Neuronal stem cell (in vitro differentiated cells): ENCODE measurements at regions not wholly inside any gene's neighbourhood (a gene's known extent, or its start where the extent isn't known, plus 50 kb on each side); places are given as distances from the start of the nearest gene placed in this dataset.
"Not testable (repeated sequence)": the region's sequence is repeated elsewhere in the genome, so short reads cannot be mapped to it uniquely, and the experiment has no call there.

ENCODE experiments used
- DNase-seq: peaks from one replicate; pipeline ENCODE4 v3.0.0-alpha.2; 2013; ENCODE audit warnings: low spot score
- H2AFZ ChIP-seq: one replicate; pipeline ENCODE4 v1.6.1; 2013; ENCODE audit warnings: mild to moderate bottlenecking, low read length, inconsistent platforms
- H2AK5ac ChIP-seq: 2 replicates; pipeline ENCODE4 v1.6.1; 2013; ENCODE audit warnings: low read depth, mild to moderate bottlenecking, inconsistent platforms, low read length, moderate library complexity, mixed read lengths
- H2BK120ac ChIP-seq: 2 replicates; pipeline ENCODE4 v1.6.1; 2013; ENCODE audit warnings: low read depth, mild to moderate bottlenecking, inconsistent platforms, low read length, moderate library complexity, mixed read lengths
- H2BK12ac ChIP-seq: one replicate; pipeline ENCODE4 v1.6.1; 2013; ENCODE audit warnings: low read length, inconsistent platforms
- H2BK15ac ChIP-seq: 2 replicates; pipeline ENCODE4 v1.6.1; 2013; ENCODE audit warnings: mild to moderate bottlenecking, low read length, inconsistent platforms, mixed read lengths
- H2BK5ac ChIP-seq: one replicate; pipeline ENCODE4 v1.6.1; 2013; ENCODE audit warnings: inconsistent platforms, mild to moderate bottlenecking, low read length, moderate library complexity
- H3K14ac ChIP-seq: one replicate; pipeline ENCODE4 v1.6.1; 2013; ENCODE audit warnings: low read length, inconsistent platforms
- H3K18ac ChIP-seq: 2 replicates; pipeline ENCODE4 v1.6.1; 2013; ENCODE audit warnings: low read length, inconsistent platforms
- H3K23ac ChIP-seq: 2 replicates; pipeline ENCODE4 v1.6.1; 2013; ENCODE audit warnings: low read depth, mild to moderate bottlenecking, mixed read lengths, low read length, inconsistent platforms; ENCODE audit not compliant: poor library complexity
- H3K27ac ChIP-seq: replicated peaks from 3 replicates; pipeline ENCODE4 v1.5.1; 2013; ENCODE audit warnings: low read length, inconsistent platforms
- H3K27me3 ChIP-seq, 3 experiments: 2 replicates each; pipeline ENCODE4 v1.6.1; 2013; ENCODE audit warnings: low read length in 3 of 3, mild to moderate bottlenecking in 2 of 3, inconsistent platforms in 1 of 3, low read depth in 1 of 3, mixed read lengths in 1 of 3, moderate library complexity in 1 of 3; ENCODE audit not compliant: control insufficient read depth in 3 of 3, insufficient read depth in 3 of 3
- H3K36me3 ChIP-seq, 2 donors: replicated peaks in 1 of 2; 2 replicates each; pipeline ENCODE4 v1.6.1; 2013; ENCODE audit warnings: low read length in 2 of 2; ENCODE audit not compliant: control insufficient read depth in 2 of 2, insufficient read depth in 2 of 2
- H3K4ac ChIP-seq: 2 replicates; pipeline ENCODE4 v1.6.1; 2013; ENCODE audit warnings: inconsistent platforms, mild to moderate bottlenecking, low read length, moderate library complexity
- H3K4me1 ChIP-seq, 2 donors: 1 replicate in 1 of 2; 2 replicates in 1 of 2; pipeline ENCODE4 v1.6.1; 2013; ENCODE audit warnings: low read length in 2 of 2, low read depth in 1 of 2; ENCODE audit not compliant: control insufficient read depth in 2 of 2, insufficient read depth in 1 of 2
- H3K4me2 ChIP-seq: one replicate; pipeline ENCODE4 v1.6.1; 2013; ENCODE audit warnings: mild to moderate bottlenecking, low read length, inconsistent platforms; ENCODE audit not compliant: insufficient read depth, poor library complexity, severe bottlenecking
- H3K4me3 ChIP-seq, 2 donors: 2 replicates each; pipeline ENCODE4 v1.5.1; 2013; ENCODE audit warnings: low read length in 2 of 2, mild to moderate bottlenecking in 2 of 2, inconsistent platforms in 1 of 2, moderate library complexity in 1 of 2
- H3K79me1 ChIP-seq: one replicate; pipeline ENCODE4 v1.6.1; 2013; ENCODE audit warnings: low read depth, mild to moderate bottlenecking, inconsistent platforms, low read length, moderate library complexity
- H3K9ac ChIP-seq: one replicate; pipeline ENCODE4 v1.6.1; 2013; ENCODE audit warnings: mild to moderate bottlenecking, low read depth, low read length, inconsistent platforms; ENCODE audit not compliant: poor library complexity
- H3K9me3 ChIP-seq, 2 donors: replicated peaks in 1 of 2; 2 replicates each; pipeline versions ENCODE3 to v1.6.1; 2013; ENCODE audit warnings: low read length in 2 of 2, mild to moderate bottlenecking in 2 of 2, inconsistent platforms in 1 of 2, low read depth in 1 of 2, mixed read lengths in 1 of 2, moderate library complexity in 1 of 2; ENCODE audit not compliant: control insufficient read depth in 2 of 2, insufficient read depth in 1 of 2
- H4K8ac ChIP-seq: one replicate; pipeline ENCODE4 v1.6.1; 2013; ENCODE audit warnings: low read depth, mild to moderate bottlenecking, inconsistent platforms, low read length, moderate library complexity
- H4K91ac ChIP-seq: one replicate; pipeline ENCODE4 v1.6.1; 2013; ENCODE audit warnings: low read length, low read depth, mild to moderate bottlenecking, inconsistent platforms; ENCODE audit not compliant: poor library complexity
- WGBS, 2 donors: extraction: QIAGEN DNeasy Blood & Tissue Kit; methylation state at CpG; one replicate each; pipeline ENCODE4 v1.1.7; 2013; ENCODE audit warnings: missing lambda C conversion rate in 2 of 2, mixed read lengths in 1 of 2; ENCODE audit not compliant: insufficient read length in 2 of 2, insufficient replicate concordance in 1 of 2; ENCODE audit errors: extremely low coverage in 2 of 2; 5-methylcytosine and 5-hydroxymethylcytosine counted together

DNA sequence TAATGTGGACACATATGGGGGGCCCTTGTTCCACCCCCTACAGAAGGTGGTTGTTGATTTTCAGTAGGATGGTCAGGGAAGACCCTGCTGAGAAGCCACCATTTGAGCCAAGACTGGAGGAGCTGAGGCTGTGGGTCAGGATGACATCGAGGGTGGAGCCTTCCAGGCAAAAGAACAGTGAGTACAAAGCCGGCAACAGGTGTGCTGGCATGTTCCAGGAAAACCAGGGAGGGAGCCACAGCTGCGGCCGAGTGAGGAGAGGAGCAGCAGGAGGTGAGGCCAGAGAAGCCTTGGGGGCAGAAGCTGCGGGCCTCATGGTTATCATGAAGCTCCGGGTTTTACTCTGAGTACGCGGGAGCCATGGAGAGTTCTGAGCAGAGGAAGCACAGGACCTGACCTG, 126.9 kb upstream of the SULF2 start:
- H3K4ac ChIP-seq, H3K27me3 ChIP-seq, H3K27ac ChIP-seq, H3K4me3 ChIP-seq, H3K9me3 ChIP-seq, H2BK15ac ChIP-seq, H3K79me1 ChIP-seq, DNase-seq, H3K36me3 ChIP-seq, H2AFZ ChIP-seq, H3K14ac ChIP-seq, H2BK120ac ChIP-seq, H4K91ac ChIP-seq, H3K23ac ChIP-seq, H3K18ac ChIP-seq, H2BK5ac ChIP-seq, H3K9ac ChIP-seq, H3K4me2 ChIP-seq: not testable (repeated sequence)
- H2BK12ac ChIP-seq, result peak overlapping the region; percentile 58
- H4K8ac ChIP-seq, result peak overlapping the region; percentile 59
- H3K4me1 ChIP-seq, result peaks cover 0 to 10% of the 10 kb centered on the region in 2 donors
- peak overlapping the region; percentile 13 for H2AK5ac ChIP-seq
- WGBS, 2 donors, result no CpG with 5 or more reads among the region's 8 CpGs

DNA sequence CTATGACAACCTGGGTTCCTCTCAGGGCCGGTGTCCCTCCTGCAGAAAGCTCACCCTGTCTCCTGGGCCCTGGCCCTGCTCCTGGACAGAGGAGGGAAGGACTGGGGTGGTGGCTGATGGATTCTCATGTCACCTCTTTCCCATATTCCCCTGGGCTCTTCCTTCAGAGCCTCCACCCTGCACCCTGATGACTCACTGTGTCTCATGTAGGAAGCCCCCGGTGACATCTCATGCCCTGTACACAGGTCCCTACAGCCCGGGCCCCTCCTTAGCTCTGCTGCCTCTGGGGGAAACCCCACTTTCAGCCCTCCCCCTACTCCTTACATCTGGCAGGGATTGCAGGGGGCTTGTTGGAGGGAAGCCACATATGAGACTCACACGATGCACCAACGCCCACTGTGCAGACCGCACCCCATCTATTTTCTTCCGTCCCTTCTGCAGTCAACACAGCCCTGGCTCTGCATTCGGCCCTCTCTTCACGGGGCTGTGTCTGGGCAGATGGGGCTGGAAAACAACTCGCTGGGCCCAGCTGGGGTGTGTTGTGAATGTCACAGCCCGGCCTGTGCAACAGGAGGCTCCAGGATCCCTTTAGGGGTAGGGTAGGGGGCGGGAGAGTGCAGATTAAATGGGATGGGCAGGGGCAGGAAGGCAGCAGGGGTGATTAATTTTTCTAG, 124.6 kb upstream of the SULF2 start:
- Histone ChIP-seq H2AK5ac (peak overlapping the region; percentile 53), H3K14ac (peak overlapping the region; percentile 86), H3K18ac (peak overlapping the region; percentile 84), H3K4me1 (peaks cover 0 to 19% of the 10 kb centered on the region in 2 donors)
- not testable (repeated sequence) for H4K91ac ChIP-seq, H2BK120ac ChIP-seq, H3K27me3 ChIP-seq, H3K27ac ChIP-seq, H3K79me1 ChIP-seq, H3K9ac ChIP-seq, H3K4me2 ChIP-seq, H2AFZ ChIP-seq, H2BK5ac ChIP-seq, H3K23ac ChIP-seq, H4K8ac ChIP-seq, DNase-seq, H3K9me3 ChIP-seq, H3K4me3 ChIP-seq, H2BK12ac ChIP-seq, H3K4ac ChIP-seq, H3K36me3 ChIP-seq, H2BK15ac ChIP-seq
- WGBS, 2 donors, result no CpG with 5 or more reads among the region's 12 CpGs

DNA sequence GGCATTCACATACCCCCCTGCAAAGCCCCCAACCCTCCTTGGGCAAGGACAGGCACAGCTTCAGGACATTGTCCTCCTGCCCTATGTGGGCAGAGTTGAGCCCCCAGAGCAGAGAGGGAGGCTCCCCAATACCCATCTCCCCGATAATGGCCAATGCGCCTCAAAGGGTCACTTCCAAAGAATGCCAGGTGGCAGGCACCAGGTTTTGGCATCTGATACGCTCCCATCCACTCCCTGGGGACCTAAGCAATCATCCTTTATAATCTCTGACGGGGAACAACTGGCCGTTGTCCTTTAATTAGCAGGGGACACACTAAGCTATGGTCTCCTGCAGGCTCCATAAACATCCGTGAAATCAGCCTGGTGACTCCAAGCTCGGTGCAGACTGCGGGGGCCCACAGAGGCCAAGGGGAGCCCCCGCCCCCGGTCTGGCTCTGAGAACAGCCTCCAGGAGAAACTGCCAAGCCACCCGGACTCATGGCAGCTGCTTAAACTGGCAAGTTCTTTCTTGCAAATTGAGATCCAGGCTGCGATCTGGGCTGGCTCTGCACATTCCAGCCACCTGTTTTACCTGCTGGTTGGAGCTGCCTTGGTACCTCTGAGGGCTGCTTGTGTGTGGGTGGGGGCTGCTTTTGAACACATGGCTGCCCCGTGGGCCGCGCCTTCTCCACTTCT, 123.2 kb upstream of the SULF2 start:
- H3K14ac ChIP-seq, H2AFZ ChIP-seq, H3K4ac ChIP-seq, H3K9me3 ChIP-seq, H2BK5ac ChIP-seq, H3K4me2 ChIP-seq, H3K4me3 ChIP-seq, H4K91ac ChIP-seq, H2BK120ac ChIP-seq, H3K27me3 ChIP-seq, H4K8ac ChIP-seq, H3K79me1 ChIP-seq, H2AK5ac ChIP-seq, DNase-seq, H3K23ac ChIP-seq, H3K36me3 ChIP-seq, H3K9ac ChIP-seq, H2BK12ac ChIP-seq, H3K27ac ChIP-seq: not testable (repeated sequence)
- WGBS, 2 donors, result no CpG with 5 or more reads among the region's 15 CpGs
- peak overlapping the region; percentile 17 for H2BK15ac ChIP-seq
- H3K18ac ChIP-seq, result peak overlapping the region; percentile 64
- peaks cover 0 to 19% of the 10 kb centered on the region in 2 donors for H3K4me1 ChIP-seq

DNA sequence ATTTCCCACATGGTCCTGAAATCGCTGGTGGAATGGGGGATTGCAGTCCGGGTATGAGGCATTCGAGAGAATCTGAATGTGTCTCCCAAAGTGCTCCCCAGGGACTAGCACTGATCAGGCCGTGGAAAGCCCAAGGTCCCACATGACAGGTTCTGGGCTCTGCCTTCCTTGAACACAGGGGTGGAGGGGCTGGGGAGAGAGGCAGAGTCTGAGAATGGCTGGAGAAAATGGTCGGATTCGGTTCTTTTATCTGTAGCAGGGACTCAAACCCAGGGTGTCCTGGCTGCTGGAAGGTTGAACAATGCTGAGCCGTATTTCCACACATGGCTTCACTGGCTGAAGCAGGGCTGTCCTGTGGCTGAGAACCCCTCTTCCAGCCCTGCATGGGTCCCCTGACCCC, 122.7 kb upstream of the SULF2 start:
- not testable (repeated sequence) for H2BK5ac ChIP-seq, H2BK12ac ChIP-seq, H2BK120ac ChIP-seq, H3K36me3 ChIP-seq, H4K91ac ChIP-seq, DNase-seq, H3K27me3 ChIP-seq, H3K79me1 ChIP-seq, H3K14ac ChIP-seq, H4K8ac ChIP-seq, H3K9me3 ChIP-seq, H2AFZ ChIP-seq, H3K4me2 ChIP-seq, H3K27ac ChIP-seq, H3K4ac ChIP-seq, H2AK5ac ChIP-seq, H3K4me3 ChIP-seq, H3K23ac ChIP-seq, H3K9ac ChIP-seq
- Histone ChIP-seq H2BK15ac (peak overlapping the region; percentile 17), H3K4me1 (peaks cover 0 to 19% of the 10 kb centered on the region in 2 donors), H3K18ac (peak overlapping the region; percentile 64)
- WGBS, 2 donors, result no CpG with 5 or more reads among the region's 7 CpGs
